Esophagus squamous epithelium (tissue), 4 donors: ENCODE measurements at regions not wholly inside any gene's neighbourhood (a gene's known extent, or its start where the extent isn't known, plus 50 kb on each side); places are given as distances from the start of the nearest gene placed in this dataset.

ENCODE experiments used
- POLR2A ChIP-seq, 4 donors: fragments of 450-650 bp; IDR thresholded peaks; one replicate each; pipeline ENCODE4 v1.6.1; 2017; ENCODE audit warnings: antibody characterized with exemption in 4 of 4, mild to moderate bottlenecking in 4 of 4, moderate library complexity in 3 of 4
- TF ChIP-seq, protein P1 (sequence below), 6 experiments: fragments of 450-650 bp in 4 of 6; fragments of 200-600 bp in 2 of 6; sonication (generic) in 2 of 6; IDR thresholded peaks; one replicate each; pipeline ENCODE4 v1.5.1; 2016 to 2019; ENCODE audit warnings: antibody characterized with exemption in 6 of 6, mild to moderate bottlenecking in 4 of 6, moderate library complexity in 4 of 6

DNA sequence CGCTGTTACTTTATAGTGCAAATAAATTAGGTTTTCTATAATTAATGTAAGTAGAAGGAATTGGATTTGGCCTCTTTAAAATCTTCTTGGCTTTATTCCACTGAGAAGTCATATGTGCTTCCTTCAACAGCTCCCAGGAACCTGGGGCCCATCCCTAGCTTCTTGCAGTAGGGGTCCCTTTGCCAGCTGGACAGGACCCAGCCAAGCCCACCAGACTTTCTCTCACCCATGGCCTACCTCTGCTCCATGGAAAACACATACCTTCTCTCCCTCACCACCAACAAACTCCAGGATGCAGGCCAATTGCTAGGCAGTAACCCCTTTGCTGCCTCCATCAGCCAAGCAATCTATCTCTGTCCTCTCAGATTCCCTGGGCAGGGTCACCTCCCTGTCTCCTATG lies 84.0 kb downstream of the RSL24D1 start:
- TF ChIP-seq, protein P1, sequence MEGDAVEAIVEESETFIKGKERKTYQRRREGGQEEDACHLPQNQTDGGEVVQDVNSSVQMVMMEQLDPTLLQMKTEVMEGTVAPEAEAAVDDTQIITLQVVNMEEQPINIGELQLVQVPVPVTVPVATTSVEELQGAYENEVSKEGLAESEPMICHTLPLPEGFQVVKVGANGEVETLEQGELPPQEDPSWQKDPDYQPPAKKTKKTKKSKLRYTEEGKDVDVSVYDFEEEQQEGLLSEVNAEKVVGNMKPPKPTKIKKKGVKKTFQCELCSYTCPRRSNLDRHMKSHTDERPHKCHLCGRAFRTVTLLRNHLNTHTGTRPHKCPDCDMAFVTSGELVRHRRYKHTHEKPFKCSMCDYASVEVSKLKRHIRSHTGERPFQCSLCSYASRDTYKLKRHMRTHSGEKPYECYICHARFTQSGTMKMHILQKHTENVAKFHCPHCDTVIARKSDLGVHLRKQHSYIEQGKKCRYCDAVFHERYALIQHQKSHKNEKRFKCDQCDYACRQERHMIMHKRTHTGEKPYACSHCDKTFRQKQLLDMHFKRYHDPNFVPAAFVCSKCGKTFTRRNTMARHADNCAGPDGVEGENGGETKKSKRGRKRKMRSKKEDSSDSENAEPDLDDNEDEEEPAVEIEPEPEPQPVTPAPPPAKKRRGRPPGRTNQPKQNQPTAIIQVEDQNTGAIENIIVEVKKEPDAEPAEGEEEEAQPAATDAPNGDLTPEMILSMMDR (IDR thresholded peaks at IDR 0.05), result no peak
- no peak for TF ChIP-seq POLR2A (IDR thresholded peaks at IDR 0.05)
